Choroid plexus epithelial cell (primary cell): ENCODE measurements at regions not wholly inside any gene's neighbourhood (a gene's known extent, or its start where the extent isn't known, plus 50 kb on each side); places are given as distances from the start of the nearest gene placed in this dataset.

Source experiments
- DNase-seq: peaks from one replicate; pipeline ENCODE4 v3.0.0-alpha.2; 2010; ENCODE audit warnings: low read depth
- H3K4me3 ChIP-seq: 2 replicates; pipeline ENCODE4 v1.5.1; 2011; ENCODE audit warnings: low read depth, mild to moderate bottlenecking, control low read depth, low read length, moderate library complexity
- TF ChIP-seq, protein P1 (sequence below): conservative IDR thresholded peaks from 2 replicates; pipeline ENCODE4 v1.5.1; 2011; ENCODE audit warnings: low read depth, mild to moderate bottlenecking, control low read depth, inconsistent platforms, low read length, moderate library complexity

- no peak overlapping the region for H3K4me3 ChIP-seq
- DNase-seq: no peak
- TF ChIP-seq, protein P1, sequence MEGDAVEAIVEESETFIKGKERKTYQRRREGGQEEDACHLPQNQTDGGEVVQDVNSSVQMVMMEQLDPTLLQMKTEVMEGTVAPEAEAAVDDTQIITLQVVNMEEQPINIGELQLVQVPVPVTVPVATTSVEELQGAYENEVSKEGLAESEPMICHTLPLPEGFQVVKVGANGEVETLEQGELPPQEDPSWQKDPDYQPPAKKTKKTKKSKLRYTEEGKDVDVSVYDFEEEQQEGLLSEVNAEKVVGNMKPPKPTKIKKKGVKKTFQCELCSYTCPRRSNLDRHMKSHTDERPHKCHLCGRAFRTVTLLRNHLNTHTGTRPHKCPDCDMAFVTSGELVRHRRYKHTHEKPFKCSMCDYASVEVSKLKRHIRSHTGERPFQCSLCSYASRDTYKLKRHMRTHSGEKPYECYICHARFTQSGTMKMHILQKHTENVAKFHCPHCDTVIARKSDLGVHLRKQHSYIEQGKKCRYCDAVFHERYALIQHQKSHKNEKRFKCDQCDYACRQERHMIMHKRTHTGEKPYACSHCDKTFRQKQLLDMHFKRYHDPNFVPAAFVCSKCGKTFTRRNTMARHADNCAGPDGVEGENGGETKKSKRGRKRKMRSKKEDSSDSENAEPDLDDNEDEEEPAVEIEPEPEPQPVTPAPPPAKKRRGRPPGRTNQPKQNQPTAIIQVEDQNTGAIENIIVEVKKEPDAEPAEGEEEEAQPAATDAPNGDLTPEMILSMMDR: no peak
Measured at GRCh38 chr12:113659416-113659815, 187.7 kb upstream of the LHX5 start.

DNA sequence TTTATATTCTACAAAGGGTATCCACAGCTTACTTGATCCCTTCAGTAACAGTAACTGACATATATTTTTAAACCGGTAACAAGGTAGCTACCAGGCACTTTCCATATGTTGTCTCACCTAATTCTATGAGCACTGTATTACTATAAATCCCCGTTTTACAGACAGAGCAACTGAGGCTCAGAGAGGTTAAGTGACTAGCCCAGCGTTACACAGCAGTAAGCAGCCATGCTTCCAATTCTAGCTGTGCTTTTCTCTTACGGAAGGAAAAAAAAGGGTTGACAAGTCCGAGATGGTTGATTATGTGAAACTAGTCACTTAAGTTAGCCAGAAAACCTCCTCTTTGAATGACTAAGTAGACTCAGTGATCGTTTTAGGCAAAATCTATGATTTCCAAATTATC, 187.3 kb upstream of the LHX5 start:
- no peak for DNase-seq
- no peak overlapping the region for H3K4me3 ChIP-seq
- TF ChIP-seq, protein P1: no peak

DNA sequence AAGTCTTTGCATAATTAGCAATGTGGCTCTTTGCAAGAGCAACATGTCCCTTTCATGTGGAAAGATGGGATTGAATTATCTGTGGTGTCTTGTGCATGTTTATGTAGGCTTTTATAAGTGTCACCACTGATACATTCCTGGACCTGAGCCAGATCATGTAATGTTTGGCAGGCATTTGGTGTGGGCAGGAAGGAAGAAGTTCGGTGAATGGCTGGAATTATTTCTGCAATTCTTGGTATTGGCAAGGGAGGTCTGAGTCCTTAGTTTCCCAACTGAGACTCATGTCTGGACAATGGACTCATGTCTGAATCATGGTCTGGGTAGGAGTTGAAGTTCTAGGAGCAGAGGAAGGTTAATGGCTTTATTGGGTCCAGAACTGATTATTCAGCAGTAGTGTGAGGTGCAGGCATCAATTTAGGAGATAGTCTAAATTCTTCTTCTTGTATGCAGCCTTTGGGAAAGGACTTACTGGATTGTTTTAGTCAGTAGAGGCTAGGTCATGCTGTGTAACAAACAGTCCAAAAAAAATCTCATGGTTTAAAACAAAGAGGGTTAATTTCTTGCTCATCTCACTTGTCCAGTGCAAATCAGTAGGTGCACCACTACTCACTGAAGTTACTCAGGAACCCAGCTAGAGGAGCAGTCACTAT, 186.5 kb upstream of the LHX5 start:
- no peak for DNase-seq
- TF ChIP-seq, protein P1: no peak
- no peak overlapping the region for H3K4me3 ChIP-seq

DNA sequence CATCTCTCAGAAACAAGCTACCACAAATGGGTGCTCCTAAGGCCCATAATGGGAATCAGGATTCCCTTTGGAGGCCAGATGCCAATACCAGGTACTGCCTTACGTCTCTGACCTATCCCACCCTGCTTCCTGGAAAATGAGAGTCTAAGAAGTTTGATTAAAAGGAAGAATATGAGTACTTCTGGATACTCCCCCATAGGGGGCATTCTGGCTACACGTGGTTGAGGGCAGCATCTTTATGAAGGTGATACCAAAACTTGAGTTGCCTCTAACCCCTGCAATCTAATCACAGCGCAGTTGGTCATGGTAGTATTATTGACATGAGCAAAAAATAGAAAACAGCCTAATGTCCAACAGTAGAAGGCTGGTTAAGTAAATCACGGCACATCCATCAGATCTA, 184.2 kb upstream of the LHX5 start:
- TF ChIP-seq, protein P1: no peak
- H3K4me3 ChIP-seq: no peak overlapping the region

DNA sequence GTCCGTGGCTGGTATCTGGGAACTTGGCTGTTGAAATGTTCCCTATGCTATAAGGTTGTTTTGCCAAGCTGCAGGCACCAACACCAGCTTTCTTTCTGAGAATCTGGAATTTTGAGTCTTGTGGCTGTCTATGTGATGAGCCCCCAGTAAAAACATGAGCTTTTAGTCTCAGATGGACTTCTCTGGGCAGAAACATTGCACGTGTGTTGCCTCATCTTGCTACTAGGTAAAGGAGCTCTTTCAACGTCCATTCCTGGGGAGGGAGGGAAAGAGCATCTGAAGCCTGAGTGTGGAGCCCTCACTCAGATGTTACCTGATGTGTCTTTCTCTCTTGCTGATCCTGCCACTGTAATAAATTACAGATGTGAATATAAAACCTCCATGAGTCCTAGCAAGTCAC, 183.8 kb upstream of the LHX5 start:
- TF ChIP-seq, protein P1: no peak
- no peak overlapping the region for H3K4me3 ChIP-seq
- no peak for DNase-seq

More for the DNA sequence above, 184.2 kb upstream of the LHX5 start:
- no peak for DNase-seq

GRCh38 chr12:113651662-113652061, 180.0 kb upstream of the LHX5 start:
- TF ChIP-seq, protein P1: no peak
- no peak for DNase-seq
- H3K4me3 ChIP-seq: no peak overlapping the region

DNA sequence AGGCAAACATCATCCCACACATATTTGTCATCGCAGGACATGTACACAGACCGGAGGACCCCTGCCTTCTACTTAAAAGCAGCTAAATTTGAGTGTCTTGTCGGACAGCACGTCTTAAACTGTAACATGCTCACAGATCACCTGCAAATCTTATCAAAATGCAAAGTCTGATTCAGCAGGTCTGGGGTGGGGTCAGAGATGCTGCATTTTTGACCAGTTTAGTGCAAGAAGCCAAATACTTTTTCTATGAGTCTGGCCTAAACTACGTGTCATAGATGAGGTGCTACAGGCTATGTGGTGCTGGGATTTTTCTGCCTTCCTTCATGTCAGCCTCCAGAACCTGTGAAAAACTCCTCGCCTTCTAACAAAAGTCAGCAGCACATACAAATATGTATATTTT, 178.8 kb upstream of the LHX5 start:
- DNase-seq: no peak
- TF ChIP-seq, protein P1: no peak
- H3K4me3 ChIP-seq: no peak overlapping the region
